ENCODE measurements at regions not wholly inside any gene's neighbourhood (a gene's known extent, or its start where the extent isn't known, plus 50 kb on each side); places are given as distances from the start of the nearest gene placed in this dataset.

- no peak for TF ChIP-seq SUZ12 (IDR thresholded peaks at IDR 0.05; ENCODE audit: extremely low read depth, insufficient read depth, insufficient read length)
- no peak for TF ChIP-seq ZNF274 (IDR thresholded peaks at IDR 0.05; ENCODE audit: low read depth, low read length)
- no peak for TF ChIP-seq YY1 (IDR thresholded peaks at IDR 0.05; ENCODE audit: insufficient read depth, insufficient read length)
Measured at GRCh38 chr11:80010536-80010935, 569.7 kb upstream of the TENM4 start.
